Prostate gland (tissue), 2 donors: ENCODE measurements at regions not wholly inside any gene's neighbourhood (a gene's known extent, or its start where the extent isn't known, plus 50 kb on each side); places are given as distances from the start of the nearest gene placed in this dataset.

Experiments
- POLR2A ChIP-seq: fragments of 450-650 bp; IDR thresholded peaks from one replicate; pipeline ENCODE4 v1.6.1; 2016; ENCODE audit warnings: antibody characterized with exemption, mild to moderate bottlenecking
- TF ChIP-seq, protein P1 (sequence below), 4 experiments: fragments of 200-600 bp in 2 of 4; fragments of 450-650 bp in 2 of 4; sonication (generic) in 2 of 4; IDR thresholded peaks; 1 replicate in 3 of 4; 2 replicates in 1 of 4; pipeline ENCODE4 v1.5.1; 2016 to 2019; ENCODE audit warnings: antibody characterized with exemption in 4 of 4, mild to moderate bottlenecking in 2 of 4, moderate library complexity in 2 of 4

DNA sequence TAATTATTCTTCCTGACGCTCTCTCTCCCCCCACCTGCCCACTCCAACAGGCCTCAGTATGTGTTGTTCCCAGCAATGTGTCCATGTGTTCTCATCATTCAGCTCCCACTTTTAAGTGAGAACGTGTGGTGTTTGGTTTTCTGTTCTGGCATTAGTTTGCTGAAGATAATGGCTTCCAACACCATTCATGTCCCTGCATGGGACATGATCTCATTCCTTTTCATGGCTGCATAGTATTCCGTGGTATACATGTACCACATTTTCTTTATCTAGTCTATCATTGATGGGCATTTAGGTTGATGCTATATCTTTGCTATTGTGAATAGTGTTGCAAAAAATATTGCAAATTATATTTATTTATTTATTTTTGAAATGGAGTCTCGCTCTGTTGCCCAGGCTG lies 258.0 kb downstream of the TFAP2A start:
- no peak for TF ChIP-seq POLR2A
- TF ChIP-seq, protein P1, sequence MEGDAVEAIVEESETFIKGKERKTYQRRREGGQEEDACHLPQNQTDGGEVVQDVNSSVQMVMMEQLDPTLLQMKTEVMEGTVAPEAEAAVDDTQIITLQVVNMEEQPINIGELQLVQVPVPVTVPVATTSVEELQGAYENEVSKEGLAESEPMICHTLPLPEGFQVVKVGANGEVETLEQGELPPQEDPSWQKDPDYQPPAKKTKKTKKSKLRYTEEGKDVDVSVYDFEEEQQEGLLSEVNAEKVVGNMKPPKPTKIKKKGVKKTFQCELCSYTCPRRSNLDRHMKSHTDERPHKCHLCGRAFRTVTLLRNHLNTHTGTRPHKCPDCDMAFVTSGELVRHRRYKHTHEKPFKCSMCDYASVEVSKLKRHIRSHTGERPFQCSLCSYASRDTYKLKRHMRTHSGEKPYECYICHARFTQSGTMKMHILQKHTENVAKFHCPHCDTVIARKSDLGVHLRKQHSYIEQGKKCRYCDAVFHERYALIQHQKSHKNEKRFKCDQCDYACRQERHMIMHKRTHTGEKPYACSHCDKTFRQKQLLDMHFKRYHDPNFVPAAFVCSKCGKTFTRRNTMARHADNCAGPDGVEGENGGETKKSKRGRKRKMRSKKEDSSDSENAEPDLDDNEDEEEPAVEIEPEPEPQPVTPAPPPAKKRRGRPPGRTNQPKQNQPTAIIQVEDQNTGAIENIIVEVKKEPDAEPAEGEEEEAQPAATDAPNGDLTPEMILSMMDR (IDR thresholded peaks at IDR 0.05): no peak
